ENCODE measurements at regions not wholly inside any gene's neighbourhood (a gene's known extent, or its start where the extent isn't known, plus 50 kb on each side); places are given as distances from the start of the nearest gene placed in this dataset.

- no peak for TF ChIP-seq ZBTB21 (tag by site-specific recombination; IDR thresholded peaks at IDR 0.05)
These were observed 1015.8 kb upstream of the SEL1L start (continued) for GRCh38 chr14:82549306-82549990.

GRCh38 chr14:82562881-82563280 is 1029.2 kb upstream of the SEL1L start:
- no peak overlapping the region for H3K4me3 ChIP-seq (ENCODE audit: low read depth, low read length)
- H3K36me3 ChIP-seq (ENCODE audit: control insufficient read depth in 2 of 2, insufficient read depth in 1 of 2, low read length in 2 of 2) = no peaks in the 10 kb centered on the region
- CTCF ChIA-PET = no interaction called here
- no peak for TF ChIP-seq ZNF518A (tag by site-specific recombination; conservative IDR thresholded peaks at IDR 0.05; ENCODE audit: low read depth)
- no peak for TF ChIP-seq MZF1 (tag by site-specific recombination; IDR thresholded peaks at IDR 0.05; ENCODE audit: borderline replicate concordance)
- TF ChIP-seq PRDM10 (tag by site-specific recombination; IDR thresholded peaks at IDR 0.05) = no peak
- TF ChIP-seq ZNF335 (tag by site-specific recombination; conservative IDR thresholded peaks at IDR 0.05) = no peak
- no peak for TF ChIP-seq PBX3 (CRISPR knock-in tag; IDR thresholded peaks at IDR 0.05)
- TF ChIP-seq OVOL3 (tag by site-specific recombination; IDR thresholded peaks at IDR 0.05) = no peak
- no peak for TF ChIP-seq ZSCAN4 (tag by site-specific recombination; IDR thresholded peaks at IDR 0.05)
- no peak for TF ChIP-seq ZBTB11 (tag by site-specific recombination; conservative IDR thresholded peaks at IDR 0.05; ENCODE audit: low read depth)
- TF ChIP-seq GLIS2 (tag by site-specific recombination; IDR thresholded peaks at IDR 0.05) = no peak
- TF ChIP-seq ZNF24 (tag by site-specific recombination; IDR thresholded peaks at IDR 0.05) = no peak
- no peak for TF ChIP-seq ZNF654 (tag by site-specific recombination; IDR thresholded peaks at IDR 0.05; ENCODE audit: low read depth)
- TF ChIP-seq ZNF140 (tag by site-specific recombination; IDR thresholded peaks at IDR 0.05) = no peak
- POLR2A ChIA-PET = no interaction called here
- no peaks in the 10 kb centered on the region for H3K4me1 ChIP-seq (ENCODE audit: control insufficient read depth, insufficient read depth, low read length)
- no peak overlapping the region for H3K27ac ChIP-seq (ENCODE audit: extremely low read depth, low read depth, low read length)
- H3K9me3 ChIP-seq (ENCODE audit: control insufficient read depth, insufficient read depth, low read depth, low read length) = no peaks in the 10 kb centered on the region
